CD4-positive, alpha-beta T cell treated with Interferon gamma for 1 hour (primary cell): ENCODE measurements at regions not wholly inside any gene's neighbourhood (a gene's known extent, or its start where the extent isn't known, plus 50 kb on each side); places are given as distances from the start of the nearest gene placed in this dataset.

Experiments
- DNase-seq: peaks from one replicate; pipeline ENCODE4 v3.0.0-alpha.2; 2020

DNA sequence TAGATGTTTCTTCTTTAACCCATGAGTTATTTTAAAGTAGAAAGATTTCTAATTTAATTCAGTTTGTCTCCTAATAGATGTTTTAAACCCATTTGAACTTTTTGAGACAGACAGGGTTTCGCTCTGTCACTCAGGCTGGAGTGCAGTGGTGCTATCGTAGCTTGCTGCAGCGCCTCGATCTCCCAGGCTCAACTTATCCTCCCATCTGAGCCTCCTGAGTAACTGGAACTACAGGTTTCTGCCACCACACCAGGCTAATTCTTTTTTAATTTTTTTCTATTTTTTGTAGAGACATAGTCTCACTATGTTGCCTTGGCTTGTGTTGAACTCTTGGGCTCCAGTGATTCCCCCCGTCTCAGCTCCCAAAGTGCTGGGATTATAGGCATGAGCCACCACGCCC, 53.0 kb upstream of the RAB18 start:
- DNase-seq: no peak

DNA sequence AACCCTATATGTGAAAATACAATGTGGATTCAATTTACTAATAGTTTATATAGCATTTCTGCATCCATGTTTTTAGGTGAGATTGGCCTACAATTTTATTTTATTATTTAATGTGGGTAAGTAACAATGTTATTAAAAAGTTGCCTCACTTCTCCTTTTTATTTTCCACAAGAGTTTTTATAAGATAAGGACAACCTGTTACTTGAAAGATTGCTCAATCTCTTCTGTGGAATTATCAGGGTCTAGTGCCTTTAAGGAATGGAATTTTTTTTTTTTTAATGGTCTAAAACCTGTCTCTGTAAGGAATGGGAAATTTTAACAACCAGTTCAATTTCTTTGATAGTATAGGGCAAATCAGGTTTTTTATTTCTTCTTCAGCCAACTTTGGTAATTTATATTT, 53.9 kb upstream of the RAB18 start:
- DNase-seq: no peak

DNA sequence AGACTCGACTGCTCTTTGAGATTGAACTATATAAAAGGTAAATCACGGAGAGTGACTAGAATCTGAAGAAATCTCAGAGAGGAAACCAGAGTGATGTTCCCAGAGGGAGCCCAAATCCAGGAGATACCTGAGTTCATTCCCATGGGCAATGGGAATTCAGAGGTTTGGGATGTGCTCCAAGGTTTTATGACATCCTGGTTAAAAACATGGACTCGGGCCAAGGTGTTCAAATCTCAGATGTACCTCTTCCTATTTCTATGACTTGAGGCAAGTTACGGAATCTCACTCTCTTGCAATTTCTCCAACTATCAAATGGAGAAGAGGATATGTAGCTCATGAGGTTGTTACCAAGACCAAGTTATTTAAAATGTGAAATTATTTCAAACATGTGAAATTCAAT, 54.5 kb upstream of the RAB18 start:
- no peak for DNase-seq

DNA sequence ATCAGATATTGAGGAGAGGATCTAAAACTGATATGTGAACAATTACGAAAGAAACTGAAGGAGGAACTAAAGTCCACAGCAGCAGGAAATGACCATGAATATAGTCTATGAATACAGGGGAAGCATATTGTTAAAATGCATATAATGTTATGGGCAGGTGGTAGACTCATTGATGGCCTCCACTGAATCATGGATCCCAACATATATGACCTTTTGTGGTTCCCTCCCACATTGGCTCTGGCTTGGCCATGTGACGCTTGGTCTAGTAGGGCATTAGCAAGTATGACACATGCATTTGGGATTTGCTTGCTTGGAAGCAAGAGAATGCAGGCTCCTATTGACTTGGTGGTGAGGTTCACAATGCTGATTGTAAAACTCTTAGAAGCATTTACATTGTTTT, 55.2 kb upstream of the RAB18 start:
- no peak for DNase-seq

DNA sequence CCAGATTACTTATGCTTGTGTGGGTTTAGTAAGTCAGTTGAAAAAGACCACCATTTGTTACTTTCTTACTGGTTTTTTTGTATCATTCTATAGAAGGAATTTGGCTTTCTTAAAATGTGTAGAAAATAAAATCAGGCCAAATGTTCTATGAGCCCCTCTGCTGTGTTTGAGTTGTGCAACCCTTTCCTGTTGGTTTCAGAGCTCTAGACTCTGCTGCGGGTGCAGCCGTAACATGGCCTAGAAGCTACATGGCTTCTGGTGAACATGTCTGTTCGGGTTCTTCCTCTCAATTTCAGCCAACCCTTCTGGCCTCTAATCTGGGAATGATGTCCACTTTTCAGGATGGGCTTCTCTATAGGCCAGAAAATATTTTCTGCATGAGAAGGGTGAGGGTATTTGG, 56.6 kb upstream of the RAB18 start:
- DNase-seq: no peak

DNA sequence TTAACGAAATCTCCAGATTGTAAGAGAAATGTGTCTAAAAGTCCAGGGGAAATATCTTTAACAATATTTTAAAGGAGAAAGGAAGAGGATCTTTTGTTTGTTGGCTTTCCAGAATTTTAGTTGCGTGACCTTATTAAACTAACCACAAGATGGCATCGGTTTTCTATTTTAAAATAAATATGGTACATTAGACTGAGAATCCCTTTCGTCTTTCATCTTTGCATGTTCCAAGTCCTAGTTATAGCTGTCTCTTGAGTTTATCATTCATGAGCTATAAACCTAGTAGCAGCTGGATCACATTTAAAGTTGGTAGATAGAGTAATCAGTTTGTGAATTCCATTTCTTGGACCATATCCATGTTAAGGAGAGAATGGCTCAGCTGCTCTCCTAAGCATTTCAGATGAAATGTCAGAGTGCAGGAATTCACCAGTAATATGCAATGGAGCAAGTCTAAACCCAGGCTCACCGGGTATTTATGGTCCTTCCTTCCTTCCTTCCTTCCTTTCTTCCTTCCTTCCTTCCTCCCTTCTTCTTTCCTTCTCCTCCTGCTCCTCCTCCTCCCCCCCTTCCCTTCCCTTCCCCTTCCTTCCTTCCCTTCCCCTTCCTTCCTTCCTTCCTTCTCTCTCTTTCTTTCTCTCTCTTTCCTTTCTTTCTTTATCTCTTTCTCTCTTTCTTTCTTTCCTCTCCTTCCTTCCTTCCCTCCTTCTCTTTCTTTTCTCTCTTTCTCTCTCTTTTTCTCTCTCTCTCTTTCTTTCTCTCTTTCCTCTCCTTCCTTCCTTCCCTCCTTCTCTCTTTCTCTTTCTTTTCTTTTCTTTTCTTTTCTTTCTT, 57.8 kb upstream of the RAB18 start:
- no peak for DNase-seq

DNA sequence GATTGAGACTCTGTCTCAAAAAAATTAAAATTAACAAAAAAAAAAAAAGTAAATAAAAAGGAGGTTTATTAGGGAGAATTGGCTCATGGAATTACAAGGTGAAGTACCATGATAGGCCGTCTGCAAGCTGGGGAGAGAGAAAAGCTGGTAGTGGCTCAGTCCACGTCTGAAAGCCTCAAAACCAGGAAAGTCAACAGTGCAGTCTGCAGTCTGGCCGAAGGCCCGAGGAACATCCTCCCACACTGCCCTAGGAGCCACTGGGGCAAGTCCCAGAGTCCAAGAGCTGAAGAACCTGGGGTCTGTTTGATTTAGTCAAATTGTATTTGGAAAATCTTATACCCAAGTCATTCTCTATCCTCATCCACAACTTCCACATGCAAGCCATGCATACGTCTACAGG, 59.0 kb upstream of the RAB18 start:
- no peak for DNase-seq

DNA sequence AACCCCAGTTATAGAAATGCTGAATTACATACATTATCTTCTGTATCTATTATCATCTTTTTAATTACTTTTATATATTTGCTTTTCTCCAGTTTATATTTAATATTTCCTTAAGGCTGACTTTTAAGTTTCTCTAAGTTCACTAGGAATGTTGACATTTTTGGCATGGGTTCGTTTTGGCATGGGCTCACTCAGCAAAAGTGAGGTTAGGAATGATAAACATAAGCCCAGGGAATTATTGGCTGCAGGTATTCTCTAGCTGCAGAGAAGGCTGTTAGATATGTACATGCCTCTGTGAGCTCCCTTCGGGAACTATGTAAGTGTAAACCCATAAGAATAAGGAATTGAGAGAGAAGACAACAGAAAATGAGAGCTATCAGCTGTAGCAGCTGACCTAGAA, 63.6 kb upstream of the RAB18 start:
- DNase-seq: no peak

DNA sequence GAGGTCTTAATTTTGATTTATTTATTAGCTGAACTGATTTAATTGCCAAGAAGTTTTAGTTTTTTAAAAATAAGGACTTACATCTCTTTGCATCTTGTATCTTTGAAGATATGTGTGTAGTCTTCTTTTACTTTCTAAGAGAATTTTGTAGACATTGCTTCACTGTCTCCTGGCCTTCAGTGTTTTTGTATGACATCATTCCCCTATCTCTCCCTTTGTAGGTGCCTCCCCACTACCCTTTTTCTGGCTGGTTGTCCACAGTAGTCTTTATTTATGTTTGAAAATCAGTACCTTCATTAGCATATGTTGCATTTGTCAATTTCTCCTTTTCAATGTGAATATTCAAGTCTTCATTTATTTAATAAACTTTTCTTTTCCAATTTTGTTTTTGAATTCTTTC, 64.1 kb upstream of the RAB18 start:
- no peak for DNase-seq

DNA sequence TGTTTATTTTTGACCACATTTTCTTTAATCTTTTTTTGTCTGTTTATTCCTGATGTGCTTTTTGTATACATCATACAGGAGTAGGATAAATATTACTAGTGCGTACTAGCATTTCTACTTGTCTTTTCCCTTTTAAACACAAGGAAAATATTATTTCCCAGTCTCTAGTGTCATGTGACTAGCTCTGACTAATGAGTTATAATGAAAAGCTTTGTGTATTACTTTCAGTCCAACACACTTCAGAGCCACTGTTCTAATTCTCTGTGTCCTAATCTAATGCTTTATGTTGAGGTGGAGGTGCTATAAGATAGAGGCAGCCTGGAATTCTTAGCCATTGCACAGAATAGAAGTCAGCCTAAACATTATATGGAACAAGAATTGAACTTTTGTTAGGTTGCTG, 65.0 kb upstream of the RAB18 start:
- no peak for DNase-seq

DNA sequence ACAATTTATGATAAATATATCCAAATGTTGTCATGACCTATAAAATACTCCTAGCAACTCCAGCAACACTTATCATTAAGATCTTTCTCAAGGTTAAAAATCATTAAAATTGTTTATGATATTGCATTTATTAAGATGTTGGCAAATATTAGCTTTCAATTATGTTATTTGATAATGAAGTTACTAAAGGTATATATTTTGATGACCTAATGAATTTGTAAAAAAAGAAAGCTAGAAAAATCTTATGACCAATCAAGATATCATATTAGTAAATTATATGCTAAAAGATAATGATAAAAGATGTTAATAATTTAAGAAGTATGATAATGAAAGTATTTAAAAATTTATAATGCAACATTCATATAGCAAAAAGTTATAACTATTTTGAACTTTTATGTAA, 66.3 kb upstream of the RAB18 start:
- DNase-seq: no peak

DNA sequence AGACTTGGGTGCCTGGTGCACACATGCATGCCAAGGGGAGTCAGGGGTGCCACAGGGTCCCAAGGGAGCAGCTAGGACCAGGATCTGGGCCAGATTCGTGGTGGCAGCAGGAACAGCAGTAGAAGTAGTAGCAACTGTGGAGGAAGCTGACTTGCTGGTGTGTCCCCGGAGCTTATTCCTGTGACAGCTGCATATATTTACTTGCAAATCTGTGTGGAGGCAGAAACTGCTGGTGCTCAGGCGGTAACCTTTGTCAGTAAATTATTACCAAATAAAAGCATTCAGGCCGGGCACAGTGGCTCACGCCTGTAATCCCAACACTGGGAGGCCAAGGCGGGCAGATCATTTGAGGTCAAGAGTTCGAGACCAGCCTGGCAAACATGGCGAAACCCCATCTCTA, 67.4 kb upstream of the RAB18 start:
- no peak for DNase-seq

DNA sequence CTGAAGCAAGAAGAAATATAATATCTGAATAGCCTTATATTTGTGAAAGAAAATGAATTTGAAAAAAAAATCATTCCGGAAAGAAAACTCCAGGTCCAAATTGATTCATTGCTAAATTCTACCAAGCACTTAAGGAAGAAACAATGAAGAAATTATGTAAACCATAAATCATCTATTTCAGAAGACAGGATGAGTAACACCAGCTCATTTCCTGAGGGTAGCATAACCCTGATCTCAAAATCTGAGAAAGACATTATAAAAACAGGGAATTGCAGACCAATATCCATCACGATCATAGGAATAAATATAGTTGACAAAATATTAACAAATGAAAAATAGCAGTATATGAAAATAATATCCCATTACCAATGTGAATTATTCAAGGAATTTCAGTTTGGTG, 70.1 kb upstream of the RAB18 start:
- no peak for DNase-seq

DNA sequence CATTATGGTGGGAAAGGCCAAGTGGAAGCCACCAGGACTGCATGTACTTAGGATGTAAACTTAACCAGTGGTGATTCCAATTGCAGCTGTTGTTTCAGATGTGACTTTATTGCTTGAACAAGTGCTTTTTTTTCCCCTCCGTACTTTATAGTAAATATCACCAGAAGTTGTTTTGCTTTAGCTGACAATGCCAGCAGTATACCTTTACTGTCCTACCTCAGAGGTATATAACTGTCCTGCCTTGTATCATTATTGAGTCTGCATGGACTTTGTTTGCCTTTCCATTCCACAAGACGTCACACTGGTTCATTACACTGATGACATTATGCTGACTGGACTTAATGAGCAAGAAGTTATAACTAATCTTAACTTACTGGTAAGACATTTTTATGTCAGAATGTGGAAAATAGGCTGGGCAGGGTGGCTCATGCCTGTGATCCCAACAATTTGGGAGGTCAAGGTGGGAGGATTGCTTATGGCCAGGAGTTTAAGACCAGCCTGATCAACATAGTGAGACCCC, 77.1 kb upstream of the RAB18 start:
- no peak for DNase-seq

DNA sequence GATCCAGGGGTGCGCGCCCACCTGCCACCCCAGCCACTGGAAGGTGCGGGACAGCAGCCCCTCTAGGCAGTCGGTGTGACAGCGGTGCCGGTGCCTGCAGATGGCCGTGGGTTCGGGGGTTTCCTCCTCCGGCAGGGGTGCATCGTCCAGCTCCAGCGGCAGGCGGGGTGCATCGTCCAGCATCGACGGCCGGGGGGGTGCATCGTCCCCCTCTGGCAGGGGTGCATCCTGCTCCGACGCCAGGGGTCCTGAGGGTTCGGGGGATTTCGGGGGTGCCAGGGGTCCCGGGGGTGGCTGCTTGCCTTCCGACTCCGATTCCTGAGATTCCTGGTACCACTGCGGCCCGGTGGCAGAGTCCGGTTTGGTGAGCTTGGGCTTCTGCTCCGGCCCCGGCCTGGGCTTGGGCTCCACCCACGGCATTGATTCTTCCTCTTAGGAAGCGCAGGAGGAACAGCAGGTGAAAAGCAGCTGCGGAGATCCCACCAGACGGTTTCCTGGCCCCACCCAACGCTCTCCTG, 90.2 kb upstream of the RAB18 start:
- DNase-seq: no peak

DNA sequence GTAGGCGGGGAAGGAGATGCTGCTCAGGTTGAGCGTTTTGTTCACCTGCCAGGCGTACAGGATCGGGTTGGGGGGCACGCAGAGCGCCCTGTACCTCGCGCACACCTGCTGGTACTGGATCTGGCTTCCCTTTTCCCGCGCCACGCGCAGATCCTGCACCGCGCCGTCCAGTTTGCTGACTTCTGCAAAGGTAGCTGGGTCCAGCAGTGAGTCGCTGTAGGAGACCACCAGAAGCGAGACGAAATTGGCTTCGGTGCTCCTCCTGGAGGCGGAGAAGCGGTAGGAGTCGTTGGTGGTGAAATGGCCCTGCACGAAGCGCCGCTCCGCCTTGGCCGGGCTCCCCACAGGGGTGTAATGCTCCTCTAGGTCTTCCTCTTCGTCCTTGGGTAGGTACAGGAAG, 90.7 kb upstream of the RAB18 start:
- no peak for DNase-seq

DNA sequence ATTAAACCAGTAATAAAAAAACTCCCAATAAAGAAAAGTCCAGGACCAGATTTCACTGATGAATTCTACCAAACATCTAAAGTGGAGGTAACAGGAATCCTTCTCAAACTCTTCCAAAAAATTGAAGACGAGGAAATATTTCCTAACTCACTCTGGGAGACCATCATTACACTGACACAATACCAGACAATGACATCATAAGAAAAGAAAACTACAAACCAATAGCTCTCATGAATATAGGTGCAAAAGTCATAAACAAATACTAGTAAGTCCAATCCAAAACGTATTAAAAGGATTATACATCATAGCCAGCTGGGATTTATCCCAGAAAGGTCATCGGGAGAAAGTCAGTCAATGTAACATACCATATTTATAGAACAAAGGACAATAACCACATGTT, 94.0 kb upstream of the RAB18 start:
- DNase-seq: no peak

DNA sequence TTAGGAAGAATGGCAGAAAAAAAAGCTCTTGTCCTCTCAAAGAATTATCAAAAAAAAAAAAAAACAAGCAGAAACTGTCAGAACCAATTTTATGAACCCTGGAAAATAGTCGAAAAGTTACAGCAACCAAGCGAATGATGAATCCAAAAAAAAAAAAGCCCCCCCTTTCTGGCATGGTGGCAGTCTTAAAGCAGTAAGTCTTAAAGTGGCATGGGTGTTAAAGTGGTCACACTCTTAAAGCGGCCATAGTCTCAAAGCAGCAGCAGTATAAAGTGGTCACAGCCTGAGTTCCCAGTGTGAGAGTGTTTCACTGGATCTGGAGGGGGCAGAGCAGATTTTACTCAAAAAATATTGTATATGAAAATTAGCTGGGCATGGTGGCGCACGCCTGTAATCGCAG, 96.8 kb upstream of the RAB18 start:
- no peak for DNase-seq

DNA sequence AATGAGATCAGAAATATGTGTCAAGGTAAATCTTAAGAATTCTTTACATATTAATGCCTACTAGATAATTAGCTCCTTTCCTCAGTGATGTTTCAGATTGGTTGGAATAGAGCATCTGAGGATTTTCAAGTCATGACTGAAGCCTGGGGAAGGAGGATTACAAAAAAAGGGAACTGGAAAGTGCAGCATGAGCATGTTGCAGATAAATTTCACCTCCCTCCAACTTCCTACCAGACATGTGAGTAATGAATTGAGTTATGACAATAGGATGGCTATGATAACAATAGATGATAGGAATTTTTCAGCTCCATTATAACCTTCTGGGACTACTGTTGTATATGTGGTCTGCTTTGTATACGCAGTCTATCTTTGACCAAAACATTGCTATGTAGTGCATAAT, 104.2 kb upstream of the RAB18 start:
- DNase-seq: no peak

DNA sequence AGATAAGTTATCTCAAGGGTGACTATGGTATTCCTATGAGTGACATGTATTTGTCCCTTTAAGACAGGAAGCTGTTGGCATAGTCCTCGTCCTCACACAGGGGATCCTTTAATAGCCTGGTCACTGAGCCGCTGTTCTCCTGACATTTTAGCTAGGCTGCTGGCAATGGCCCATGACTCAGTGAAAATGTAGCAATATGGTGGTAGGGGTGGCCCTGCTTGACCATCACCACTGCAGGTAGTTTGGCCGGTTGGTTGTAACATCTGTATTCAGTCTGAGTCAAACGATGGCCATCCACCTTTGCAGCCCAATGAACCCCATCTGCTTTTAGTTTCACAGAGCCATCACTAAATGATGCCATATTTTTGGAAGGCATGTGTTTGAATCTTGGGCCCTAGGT, 110.1 kb upstream of the RAB18 start:
- no peak for DNase-seq

DNA sequence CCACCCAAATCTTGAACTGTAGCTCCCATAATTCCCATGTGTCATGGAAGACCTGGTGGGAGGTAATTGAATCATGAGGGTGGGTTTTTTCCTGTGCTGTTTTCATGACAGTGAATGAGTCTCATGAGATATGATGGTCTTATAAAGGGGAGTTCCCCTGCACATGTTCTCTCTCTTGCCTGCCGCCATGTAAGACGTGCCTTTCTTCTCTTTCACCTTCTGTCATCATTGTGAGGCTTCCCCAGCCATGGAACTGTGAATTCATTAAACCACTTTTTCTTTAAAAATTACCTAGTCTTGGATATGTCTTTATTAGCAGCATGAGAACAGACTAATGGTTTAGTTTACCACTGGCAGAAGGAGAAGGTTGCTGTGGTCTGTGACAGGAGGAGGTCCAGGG, 111.5 kb upstream of the RAB18 start:
- no peak for DNase-seq

DNA sequence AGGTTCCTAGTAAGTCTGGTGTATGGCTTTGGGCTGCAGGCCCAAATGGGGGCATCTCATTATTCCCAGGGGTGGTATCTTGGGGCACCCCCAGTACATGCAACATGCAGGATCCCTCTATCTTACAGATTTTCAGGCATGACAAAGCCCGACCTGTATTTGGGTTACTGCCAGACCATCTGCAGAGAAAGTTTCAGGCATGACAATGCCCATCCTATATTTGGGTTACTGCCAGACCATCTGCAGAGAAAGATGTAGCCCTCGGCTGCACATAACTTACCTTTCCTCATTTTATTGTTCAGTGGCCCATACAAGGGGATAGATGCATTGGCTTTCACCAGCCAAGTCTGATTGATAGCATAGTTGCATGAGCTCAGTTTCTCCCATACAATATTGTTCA, 112.2 kb upstream of the RAB18 start:
- no peak for DNase-seq

DNA sequence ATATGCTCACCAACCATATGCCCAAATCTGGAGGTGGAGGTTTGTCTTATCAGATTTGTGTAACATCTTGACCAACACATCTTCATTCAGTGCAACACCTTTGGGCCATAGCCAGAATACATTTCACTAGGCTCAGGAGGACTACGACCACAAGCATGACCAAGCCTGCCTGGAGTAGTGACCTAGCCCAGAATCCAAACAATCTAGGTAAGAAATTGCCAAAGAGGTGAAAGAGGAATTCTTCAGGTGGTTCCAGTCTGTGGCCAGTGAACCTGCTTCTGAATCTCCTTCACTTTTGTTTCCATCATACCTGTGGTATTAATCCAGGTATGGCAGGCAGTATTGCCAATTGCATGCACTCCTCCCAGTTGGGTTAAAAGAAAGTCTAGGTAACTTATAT, 112.8 kb upstream of the RAB18 start:
- DNase-seq: no peak

DNA sequence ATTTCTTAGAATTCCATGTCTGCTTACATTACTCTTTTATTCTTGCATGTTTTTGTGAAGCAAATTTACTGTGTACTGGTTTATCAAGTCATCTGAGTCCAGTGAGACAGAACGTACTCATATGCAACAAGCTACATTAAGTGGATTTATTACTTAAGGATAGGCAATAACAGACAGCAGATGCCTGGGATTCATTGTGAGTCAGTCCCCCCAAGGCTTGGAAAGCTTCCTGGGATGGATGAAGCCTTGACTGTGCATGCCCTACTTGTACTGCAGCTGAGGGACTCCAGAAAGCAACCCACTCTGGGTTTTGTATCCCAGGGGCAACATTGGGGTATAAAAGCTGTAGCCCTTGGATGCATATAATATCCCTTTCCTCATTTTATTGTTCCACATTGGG, 113.4 kb upstream of the RAB18 start:
- DNase-seq: no peak

DNA sequence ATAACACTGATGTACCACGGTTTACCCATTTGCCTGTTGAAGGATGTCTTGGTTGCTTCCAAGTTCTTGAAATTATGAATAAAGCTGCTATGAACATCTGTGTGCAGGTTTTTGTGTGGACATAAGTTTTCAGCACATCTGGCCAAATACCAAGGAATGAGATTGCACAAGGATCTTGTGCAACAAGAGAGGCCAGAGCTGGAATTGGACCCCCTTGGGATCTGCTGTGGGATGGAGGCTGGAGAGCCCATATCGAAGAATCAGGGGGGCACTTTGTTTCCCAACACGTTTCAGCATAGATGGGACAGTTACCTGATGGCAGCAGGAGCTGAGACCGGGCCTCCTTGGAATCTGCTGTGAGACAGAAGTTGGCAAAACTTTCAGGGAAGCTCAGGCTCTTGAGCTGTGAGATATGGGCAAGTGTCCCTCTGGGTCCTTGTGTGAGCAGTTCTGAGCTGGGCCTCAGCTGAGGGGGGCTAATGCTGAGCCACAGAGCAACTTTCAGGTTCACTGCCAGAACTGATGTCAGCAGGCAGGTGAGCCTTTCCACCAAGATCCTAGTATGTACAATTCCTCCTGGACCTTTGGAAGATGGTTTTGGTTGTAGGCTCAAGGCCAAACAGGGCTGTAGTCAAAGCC, 115.2 kb upstream of the RAB18 start:
- no peak for DNase-seq
